Erythroblast (primary cell): ENCODE measurements at regions not wholly inside any gene's neighbourhood (a gene's known extent, or its start where the extent isn't known, plus 50 kb on each side); places are given as distances from the start of the nearest gene placed in this dataset.

Source experiments
- GATA1 ChIP-seq: IDR thresholded peaks from 2 replicates; pipeline ENCODE4 v1.6.1; 2011; ENCODE audit warnings: low read depth, mild to moderate bottlenecking, control low read depth, low read length, moderate library complexity
- POLR2A ChIP-seq: IDR thresholded peaks from 2 replicates; pipeline ENCODE4 v1.6.1; 2011; ENCODE audit warnings: mild to moderate bottlenecking, low read length

GRCh38 chr22:49112176-49112575 is 715.5 kb downstream of the BRD1 start:
- TF ChIP-seq POLR2A: no peak
- no peak for TF ChIP-seq GATA1
